ENCODE measurements at regions not wholly inside any gene's neighbourhood (a gene's known extent, or its start where the extent isn't known, plus 50 kb on each side); places are given as distances from the start of the nearest gene placed in this dataset.

DNA sequence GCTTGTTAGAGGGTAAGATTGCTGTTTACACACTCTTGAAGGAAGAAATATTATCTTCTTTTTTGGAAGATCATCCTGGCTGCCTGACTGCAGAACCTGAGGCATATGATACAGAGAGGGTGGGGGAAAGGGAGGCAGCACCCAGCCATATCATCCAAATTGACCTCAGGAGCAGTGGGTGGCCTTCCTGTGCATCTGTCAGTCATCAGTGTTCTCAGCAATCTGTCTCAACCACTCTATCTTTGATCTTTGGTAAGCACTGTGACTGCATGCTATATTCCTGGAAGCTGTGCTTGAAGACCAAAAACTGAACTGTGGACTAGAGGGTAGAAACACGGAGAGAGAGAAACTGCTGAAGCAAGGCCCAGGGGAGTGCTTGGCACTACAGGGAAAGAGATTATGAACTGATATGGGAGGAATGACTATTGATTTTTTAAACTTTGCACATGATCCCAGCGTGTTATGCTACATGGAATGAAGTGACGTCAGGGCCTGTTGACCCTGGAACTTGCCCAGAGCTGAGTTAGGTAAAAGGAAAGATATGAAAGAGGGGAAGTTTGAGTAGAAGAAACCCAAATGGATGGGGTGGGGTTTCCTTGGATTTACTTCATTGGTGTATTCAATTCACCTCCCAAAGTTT, 171.5 kb downstream of the ASCL1 start:
- peaks cover 0 to 10% (median 5%) of the 10 kb centered on the region in 3 donors for H3K9me3 ChIP-seq (ENCODE audit: control extremely low read depth in 1 of 3, control insufficient read depth in 2 of 3, insufficient read depth in 1 of 3, low read length in 2 of 3)
- no peak for DNase-seq
- no peaks in the 10 kb centered on the region for H3K27me3 Mint-ChIP-seq
- H3K4me1 Mint-ChIP-seq: no peaks in the 10 kb centered on the region
- POLR2A ChIA-PET: no interaction called here
- no peaks in the 10 kb centered on the region for H3K36me3 ChIP-seq (replicated peaks in 1 of 2; ENCODE audit: control extremely low read depth in 1 of 2, control insufficient read depth in 1 of 2, extremely low read depth in 1 of 2, insufficient read depth in 2 of 2, low read length in 1 of 2)
- CTCF ChIA-PET: interaction anchor here (1.4 kb wide), 1 partner anchor 24 kb away, joined by 3 read pairs; no protein-coding TSS in a partner anchor
- no peaks in the 10 kb centered on the region for H3K79me2 ChIP-seq (ENCODE audit: control insufficient read depth, insufficient read depth, low read length)
- peaks cover 6% of the 10 kb centered on the region for H3K9me3 Mint-ChIP-seq (ENCODE audit: insufficient read depth)
- H3K27ac Mint-ChIP-seq: no peak overlapping the region
- H3K4me1 ChIP-seq (ENCODE audit: control insufficient read depth in 2 of 2, insufficient read depth in 2 of 2, low read length in 2 of 2): no peaks in the 10 kb centered on the region
- H3K4me2 ChIP-seq (replicated peaks; ENCODE audit: low read depth, low read length, poor library complexity, severe bottlenecking): no peak overlapping the region
- H3K4me3 Mint-ChIP-seq: no peak overlapping the region
- H2AFZ ChIP-seq (ENCODE audit: insufficient read depth, low read depth, low read length, poor library complexity, severe bottlenecking): no peak overlapping the region
- intact Hi-C loops (cut with micrococcal nuclease): no loop called here
- 91% methylated on average over 3 of the region's 3 CpGs for WGBS (ENCODE audit: insufficient coverage)
- H4K20me1 ChIP-seq (ENCODE audit: control insufficient read depth, insufficient read depth, low read length, poor library complexity, severe bottlenecking): no peaks in the 10 kb centered on the region
- H3K27me3 ChIP-seq (replicated peaks in 1 of 4; ENCODE audit: control extremely low read depth in 1 of 4, control insufficient read depth in 3 of 4, insufficient read depth in 4 of 4, low read length in 3 of 4): peaks cover 0 to 2% (median 0%) of the 10 kb centered on the region in 4 experiments
- no peak for TF ChIP-seq EZH2 (IDR thresholded peaks at IDR 0.05; ENCODE audit: borderline replicate concordance, insufficient read depth, low read depth, low read length, poor library complexity, severe bottlenecking)
- TF ChIP-seq, protein P1, sequence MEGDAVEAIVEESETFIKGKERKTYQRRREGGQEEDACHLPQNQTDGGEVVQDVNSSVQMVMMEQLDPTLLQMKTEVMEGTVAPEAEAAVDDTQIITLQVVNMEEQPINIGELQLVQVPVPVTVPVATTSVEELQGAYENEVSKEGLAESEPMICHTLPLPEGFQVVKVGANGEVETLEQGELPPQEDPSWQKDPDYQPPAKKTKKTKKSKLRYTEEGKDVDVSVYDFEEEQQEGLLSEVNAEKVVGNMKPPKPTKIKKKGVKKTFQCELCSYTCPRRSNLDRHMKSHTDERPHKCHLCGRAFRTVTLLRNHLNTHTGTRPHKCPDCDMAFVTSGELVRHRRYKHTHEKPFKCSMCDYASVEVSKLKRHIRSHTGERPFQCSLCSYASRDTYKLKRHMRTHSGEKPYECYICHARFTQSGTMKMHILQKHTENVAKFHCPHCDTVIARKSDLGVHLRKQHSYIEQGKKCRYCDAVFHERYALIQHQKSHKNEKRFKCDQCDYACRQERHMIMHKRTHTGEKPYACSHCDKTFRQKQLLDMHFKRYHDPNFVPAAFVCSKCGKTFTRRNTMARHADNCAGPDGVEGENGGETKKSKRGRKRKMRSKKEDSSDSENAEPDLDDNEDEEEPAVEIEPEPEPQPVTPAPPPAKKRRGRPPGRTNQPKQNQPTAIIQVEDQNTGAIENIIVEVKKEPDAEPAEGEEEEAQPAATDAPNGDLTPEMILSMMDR (IDR thresholded peaks at IDR 0.05): no peak
- no peak for ATAC-seq (ENCODE audit: low read depth)
- no peak overlapping the region for H3K4me3 ChIP-seq (ENCODE audit: control extremely low read depth in 1 of 5, extremely low read depth in 1 of 5, insufficient read depth in 1 of 5, low read depth in 2 of 5, low read length in 4 of 5)
- H3K9ac ChIP-seq (ENCODE audit: low read length): no peak overlapping the region
- no peak overlapping the region for H3K27ac ChIP-seq (ENCODE audit: low read length in 2 of 2)

DNA sequence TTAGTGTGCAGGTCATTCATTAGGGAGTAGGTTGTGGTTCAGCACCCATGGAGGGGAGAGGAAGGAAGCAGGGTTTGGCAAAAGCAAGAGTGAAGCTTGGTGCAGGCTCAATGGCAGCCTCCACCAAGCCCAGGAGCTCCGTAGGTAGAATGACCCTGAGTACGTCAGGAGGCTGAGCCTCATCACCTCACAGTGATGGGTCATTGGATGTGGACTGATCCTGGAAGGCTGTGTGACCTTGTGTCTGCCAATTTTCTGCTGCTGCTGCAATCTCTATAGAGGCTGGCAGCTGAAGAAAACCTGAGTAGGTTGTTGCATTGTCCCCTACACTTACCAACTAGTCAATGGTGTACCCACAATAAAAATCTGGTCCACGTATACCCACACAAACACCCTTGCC, 173.1 kb downstream of the ASCL1 start:
- Histone ChIP-seq H3K4me2 (replicated peaks; ENCODE audit: low read depth, low read length, poor library complexity, severe bottlenecking) (no peak overlapping the region), H2AFZ (ENCODE audit: insufficient read depth, low read depth, low read length, poor library complexity, severe bottlenecking) (no peak overlapping the region), H3K9me3 (ENCODE audit: control extremely low read depth in 1 of 3, control insufficient read depth in 2 of 3, insufficient read depth in 1 of 3, low read length in 2 of 3) (peaks cover 3 to 14% (median 9%) of the 10 kb centered on the region in 3 donors), H4K20me1 (ENCODE audit: control insufficient read depth, insufficient read depth, low read length, poor library complexity, severe bottlenecking) (no peaks in the 10 kb centered on the region), H3K79me2 (ENCODE audit: control insufficient read depth, insufficient read depth, low read length) (no peaks in the 10 kb centered on the region), H3K4me3 (ENCODE audit: control extremely low read depth in 1 of 5, extremely low read depth in 1 of 5, insufficient read depth in 1 of 5, low read depth in 2 of 5, low read length in 4 of 5) (no peak overlapping the region), H3K36me3 (replicated peaks in 1 of 2; ENCODE audit: control extremely low read depth in 1 of 2, control insufficient read depth in 1 of 2, extremely low read depth in 1 of 2, insufficient read depth in 2 of 2, low read length in 1 of 2) (no peaks in the 10 kb centered on the region), H3K27me3 (replicated peaks in 1 of 4; ENCODE audit: control extremely low read depth in 1 of 4, control insufficient read depth in 3 of 4, insufficient read depth in 4 of 4, low read length in 3 of 4) (peaks cover 0 to 2% (median 0%) of the 10 kb centered on the region in 4 experiments), H3K27ac (ENCODE audit: low read length in 2 of 2) (no peak overlapping the region), H3K9ac (ENCODE audit: low read length) (no peak overlapping the region), H3K4me1 (ENCODE audit: control insufficient read depth in 2 of 2, insufficient read depth in 2 of 2, low read length in 2 of 2) (no peaks in the 10 kb centered on the region)
- Mint-ChIP-seq H3K9me3 (ENCODE audit: insufficient read depth) (peaks cover 12% of the 10 kb centered on the region), H3K27me3 (no peaks in the 10 kb centered on the region), H3K4me3 (no peak overlapping the region), H3K27ac (no peak overlapping the region), H3K4me1 (no peaks in the 10 kb centered on the region)
- ATAC-seq (ENCODE audit: low read depth) (no peak), DNase-seq (no peak)
- CTCF ChIA-PET: interaction anchor here (1.4 kb wide), 1 partner anchor 22 kb away, joined by 3 read pairs; no protein-coding TSS in a partner anchor
- POLR2A ChIA-PET: no interaction called here
- intact Hi-C loops (cut with micrococcal nuclease): no loop called here
- 90% methylated on average over 3 of the region's 3 CpGs for WGBS (ENCODE audit: insufficient coverage)
- TF ChIP-seq, protein P1 (IDR thresholded peaks at IDR 0.05): no peak
- TF ChIP-seq EZH2 (IDR thresholded peaks at IDR 0.05; ENCODE audit: borderline replicate concordance, insufficient read depth, low read depth, low read length, poor library complexity, severe bottlenecking): no peak
